LNCAP (cell line): ENCODE measurements at regions not wholly inside any gene's neighbourhood (a gene's known extent, or its start where the extent isn't known, plus 50 kb on each side); places are given as distances from the start of the nearest gene placed in this dataset.

Source experiments
- CTCF ChIP-seq: fragments of 450-650 bp; IDR thresholded peaks from 2 replicates; pipeline ENCODE4 v1.5.1; 2017; ENCODE audit warnings: mild to moderate bottlenecking

DNA sequence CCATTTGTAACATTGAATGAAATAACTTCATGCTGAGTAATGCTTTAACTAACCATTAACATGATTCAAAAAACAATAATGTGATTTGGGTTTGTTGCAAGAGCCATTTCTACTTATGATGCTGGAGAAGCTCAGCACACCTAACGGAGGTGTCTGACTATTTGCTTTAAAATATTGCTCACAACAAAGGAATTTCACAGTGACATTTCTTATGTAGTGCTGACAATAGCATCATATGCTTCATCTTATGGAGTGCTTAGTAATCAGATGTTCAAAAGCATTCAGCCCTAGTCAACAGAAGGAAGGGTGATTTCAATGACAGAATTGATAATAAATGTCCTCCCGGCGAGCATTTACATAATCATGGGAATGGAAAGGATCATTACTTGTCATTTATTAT, 1003.3 kb upstream of the COX7C start:
- TF ChIP-seq CTCF, result no peak

DNA sequence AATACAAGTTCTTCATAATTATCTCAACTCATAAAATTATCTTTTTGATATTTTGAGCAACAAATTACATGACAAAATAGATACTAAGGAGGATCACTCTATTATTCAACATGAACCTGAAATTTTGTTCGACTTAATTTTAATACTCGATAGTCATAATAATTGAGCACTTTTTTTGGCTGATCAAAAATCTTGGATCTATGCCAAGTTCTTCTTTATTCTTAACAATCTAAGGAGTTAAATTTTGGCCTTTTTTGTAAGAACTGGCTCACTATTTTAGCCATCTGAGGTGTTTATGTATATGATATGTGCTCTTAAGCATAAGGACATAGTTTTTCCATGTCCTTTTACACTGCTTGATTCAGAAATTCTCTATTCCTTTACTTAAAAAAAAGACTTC, 996.1 kb upstream of the COX7C start:
- no peak for TF ChIP-seq CTCF

DNA sequence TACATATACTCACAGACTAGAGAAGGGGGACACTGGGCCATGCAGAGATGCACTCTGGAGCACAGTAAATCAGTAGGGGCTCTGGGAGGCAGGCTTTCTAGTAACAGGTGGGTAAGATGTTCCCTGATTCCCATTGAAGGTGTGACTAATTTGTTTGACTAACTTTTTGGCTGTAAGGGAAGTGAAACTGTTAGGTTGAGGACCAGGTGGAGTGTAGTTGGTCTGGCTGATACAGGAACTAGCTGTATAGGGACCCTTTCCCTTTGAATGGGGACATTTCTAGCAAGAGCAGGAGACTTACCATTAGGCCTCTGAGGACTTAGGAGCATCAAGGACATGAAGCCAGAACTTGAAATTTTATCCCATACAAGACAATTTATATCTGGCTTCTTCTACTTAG, 989.6 kb upstream of the COX7C start:
- TF ChIP-seq CTCF, result no peak

DNA sequence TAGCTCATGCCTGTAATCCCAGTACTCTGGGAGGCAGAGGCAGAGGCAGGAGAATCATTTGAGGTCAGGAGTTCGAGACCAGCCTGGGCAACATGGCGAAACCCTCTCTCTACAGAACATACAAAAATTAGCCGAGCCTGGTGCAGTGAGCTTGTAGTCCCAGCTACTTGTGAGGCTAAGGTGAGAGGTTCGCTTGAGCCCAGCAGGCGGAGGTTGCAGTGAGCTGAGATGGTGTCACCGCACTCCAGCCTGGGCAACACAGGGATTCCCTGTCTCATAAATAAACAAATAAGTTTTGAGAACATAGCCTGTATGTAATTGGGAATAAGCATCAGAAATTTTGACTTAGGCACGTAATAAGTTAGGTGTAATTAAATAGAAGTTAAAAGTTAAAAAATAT, 971.7 kb upstream of the COX7C start:
- no peak for TF ChIP-seq CTCF

GRCh38 chr5:85646641-85647040, 971.1 kb upstream of the COX7C start:
- TF ChIP-seq CTCF, result no peak

DNA sequence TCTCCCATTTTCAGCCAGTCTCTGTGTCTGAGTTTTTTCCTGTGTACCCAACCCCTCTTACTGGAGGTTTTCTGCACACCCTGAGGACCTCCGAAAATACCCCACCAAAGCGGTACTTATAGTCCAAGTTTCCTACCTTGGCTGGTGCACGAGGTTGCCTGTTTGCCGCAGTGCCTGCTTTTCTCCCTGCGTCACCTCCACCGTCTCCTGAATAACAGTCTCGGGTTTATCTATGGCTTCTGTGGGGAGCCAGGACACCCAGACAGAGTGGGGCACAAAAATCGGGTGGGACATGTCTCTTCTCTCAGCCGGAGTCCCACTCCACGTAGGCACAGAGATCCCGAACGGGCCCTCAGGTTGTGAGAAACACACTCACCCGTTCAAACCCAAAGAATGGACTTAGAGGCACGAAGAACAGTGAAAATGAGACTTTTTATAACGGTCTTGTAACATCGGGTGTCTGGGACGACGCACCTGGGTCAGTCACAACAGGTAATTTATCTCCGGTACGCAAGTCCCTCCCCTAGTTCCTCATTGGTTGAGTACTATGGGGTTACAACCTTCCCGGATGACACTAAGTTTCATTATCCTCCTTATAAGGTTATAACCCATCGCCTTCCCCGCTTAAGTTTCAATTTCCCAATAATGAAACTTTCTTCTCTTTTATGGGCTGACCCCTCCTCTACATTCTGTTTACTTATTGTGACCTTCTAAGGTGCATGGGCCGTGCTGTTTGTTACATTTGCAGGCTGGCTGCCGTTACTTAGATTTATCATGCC, 970.2 kb upstream of the COX7C start:
- no peak for TF ChIP-seq CTCF

- no peak for TF ChIP-seq CTCF
Measured at GRCh38 chr5:85648495-85648894, 969.2 kb upstream of the COX7C start.

DNA sequence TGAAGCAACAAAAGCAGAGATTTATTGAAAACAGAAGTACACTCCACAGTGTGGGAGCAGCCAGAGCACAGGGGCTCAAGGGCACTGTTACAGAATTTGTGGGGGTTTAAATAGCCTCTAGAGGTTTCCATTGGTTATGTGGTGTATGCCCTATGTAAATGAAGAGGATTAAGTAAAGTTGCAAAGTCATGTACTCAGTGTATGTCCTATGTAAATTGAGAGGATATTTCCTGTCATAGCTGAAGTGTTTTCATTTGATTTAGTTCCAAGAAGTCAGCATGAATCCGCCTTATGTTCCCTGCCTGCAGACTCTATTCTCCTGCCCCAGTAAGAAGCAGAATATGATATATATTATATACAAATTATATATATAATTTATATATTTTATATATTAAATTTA, 966.0 kb upstream of the COX7C start:
- TF ChIP-seq CTCF, result no peak
